Thoracic aorta (tissue), 2 donors: ENCODE measurements at regions not wholly inside any gene's neighbourhood (a gene's known extent, or its start where the extent isn't known, plus 50 kb on each side); places are given as distances from the start of the nearest gene placed in this dataset.

ENCODE experiments used
- ATAC-seq: fragments of 150-250 bp; one replicate; pipeline ENCODE4 v1.8.0; 2017; ENCODE audit warnings: low read depth; ENCODE audit not compliant: insufficient number of reproducible peaks, low FRiP score
- DNase-seq: peaks from one replicate; pipeline ENCODE4 v3.0.0-alpha.2; 2020; ENCODE audit warnings: low spot score
- H3K27ac ChIP-seq, 2 donors: fragments of 200-600 bp; sonication (generic); 1 replicate in 1 of 2; 2 replicates in 1 of 2; pipeline ENCODE4 v1.5.1; 2016; ENCODE audit warnings: mild to moderate bottlenecking in 2 of 2, moderate library complexity in 2 of 2
- H3K27me3 ChIP-seq: fragments of 200-600 bp; sonication (generic); replicated peaks from 2 replicates; pipeline ENCODE4 v1.6.0; 2016; ENCODE audit warnings: mild to moderate bottlenecking; ENCODE audit not compliant: insufficient read depth
- H3K36me3 ChIP-seq: fragments of 200-600 bp; sonication (generic); one replicate; pipeline ENCODE4 v1.5.1; 2016
- H3K4me1 ChIP-seq, 2 donors: fragments of 200-600 bp; sonication (generic); 1 replicate in 1 of 2; 2 replicates in 1 of 2; pipeline versions ENCODE4 v1.5.1 to v1.6.0; 2016; ENCODE audit warnings: low read depth in 2 of 2, mild to moderate bottlenecking in 1 of 2; ENCODE audit not compliant: control insufficient read depth in 1 of 2
- H3K4me3 ChIP-seq: fragments of 200-600 bp; sonication (generic); 2 replicates; pipeline ENCODE4 v1.5.1; 2016; ENCODE audit warnings: mild to moderate bottlenecking
- H3K9me3 ChIP-seq: fragments of 200-600 bp; sonication (generic); 2 replicates; pipeline ENCODE4 v1.5.1; 2016
- TF ChIP-seq, protein P1 (sequence below): fragments of 200-600 bp; sonication (generic); IDR thresholded peaks from one replicate; pipeline ENCODE4 v1.5.1; 2019; ENCODE audit warnings: antibody characterized with exemption

DNA sequence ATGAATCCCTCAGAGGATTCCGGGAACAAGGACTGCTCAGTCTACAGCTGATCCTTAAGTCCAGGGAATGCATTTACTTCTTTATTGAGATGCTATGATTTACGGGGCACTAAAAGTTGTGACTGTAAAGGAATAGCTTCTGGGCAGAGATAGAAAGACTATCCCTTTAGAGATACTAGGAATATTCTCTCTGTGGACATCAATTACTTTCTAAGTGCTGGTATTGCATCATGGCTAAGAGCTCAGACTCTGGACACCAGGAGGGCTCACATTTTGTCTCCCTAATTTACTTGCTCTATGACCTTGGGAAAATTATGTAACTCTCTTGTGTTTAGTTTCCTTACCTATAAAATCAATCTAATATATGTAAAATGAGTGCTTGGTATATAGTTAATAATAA lies 131.4 kb downstream of the AKAIN1 start:
- Histone ChIP-seq H3K27me3 (no peaks in the 10 kb centered on the region), H3K9me3 (no peaks in the 10 kb centered on the region), H3K4me1 (no peaks in the 10 kb centered on the region), H3K4me3 (no peak overlapping the region), H3K36me3 (no peaks in the 10 kb centered on the region), H3K27ac (no peak overlapping the region)
- ATAC-seq (no peak), DNase-seq (no peak)
- TF ChIP-seq, protein P1, sequence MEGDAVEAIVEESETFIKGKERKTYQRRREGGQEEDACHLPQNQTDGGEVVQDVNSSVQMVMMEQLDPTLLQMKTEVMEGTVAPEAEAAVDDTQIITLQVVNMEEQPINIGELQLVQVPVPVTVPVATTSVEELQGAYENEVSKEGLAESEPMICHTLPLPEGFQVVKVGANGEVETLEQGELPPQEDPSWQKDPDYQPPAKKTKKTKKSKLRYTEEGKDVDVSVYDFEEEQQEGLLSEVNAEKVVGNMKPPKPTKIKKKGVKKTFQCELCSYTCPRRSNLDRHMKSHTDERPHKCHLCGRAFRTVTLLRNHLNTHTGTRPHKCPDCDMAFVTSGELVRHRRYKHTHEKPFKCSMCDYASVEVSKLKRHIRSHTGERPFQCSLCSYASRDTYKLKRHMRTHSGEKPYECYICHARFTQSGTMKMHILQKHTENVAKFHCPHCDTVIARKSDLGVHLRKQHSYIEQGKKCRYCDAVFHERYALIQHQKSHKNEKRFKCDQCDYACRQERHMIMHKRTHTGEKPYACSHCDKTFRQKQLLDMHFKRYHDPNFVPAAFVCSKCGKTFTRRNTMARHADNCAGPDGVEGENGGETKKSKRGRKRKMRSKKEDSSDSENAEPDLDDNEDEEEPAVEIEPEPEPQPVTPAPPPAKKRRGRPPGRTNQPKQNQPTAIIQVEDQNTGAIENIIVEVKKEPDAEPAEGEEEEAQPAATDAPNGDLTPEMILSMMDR = no peak

GRCh38 chr18:5064841-5065370 lies 132.2 kb downstream of the AKAIN1 start:
- TF ChIP-seq, protein P1 = no peak
- Histone ChIP-seq H3K27me3 (no peaks in the 10 kb centered on the region), H3K27ac (no peak overlapping the region)

GRCh38 chr18:5061785-5062184 lies 135.3 kb downstream of the AKAIN1 start:
- H3K4me3 ChIP-seq = no peak overlapping the region
- ATAC-seq = no peak
- TF ChIP-seq, protein P1 = no peak
- no peaks in the 10 kb centered on the region for H3K9me3 ChIP-seq
- no peak for DNase-seq
- no peaks in the 10 kb centered on the region for H3K4me1 ChIP-seq
- no peak overlapping the region for H3K27ac ChIP-seq
- no peaks in the 10 kb centered on the region for H3K27me3 ChIP-seq
- H3K36me3 ChIP-seq = no peaks in the 10 kb centered on the region

More at GRCh38 chr18:5064841-5065370, 132.2 kb downstream of the AKAIN1 start:
- no peak for DNase-seq
- no peak for ATAC-seq
- H3K4me1 ChIP-seq = no peaks in the 10 kb centered on the region
- no peaks in the 10 kb centered on the region for H3K9me3 ChIP-seq
- H3K4me3 ChIP-seq = no peak overlapping the region
- H3K36me3 ChIP-seq = no peaks in the 10 kb centered on the region

GRCh38 chr18:5060543-5060942 lies 136.5 kb downstream of the AKAIN1 start:
- Histone ChIP-seq H3K36me3 (no peaks in the 10 kb centered on the region), H3K27ac (no peak overlapping the region), H3K4me1 (no peaks in the 10 kb centered on the region), H3K4me3 (no peak overlapping the region), H3K27me3 (no peaks in the 10 kb centered on the region), H3K9me3 (no peaks in the 10 kb centered on the region)
- TF ChIP-seq, protein P1 = no peak
- ATAC-seq = no peak
- DNase-seq = no peak

DNA sequence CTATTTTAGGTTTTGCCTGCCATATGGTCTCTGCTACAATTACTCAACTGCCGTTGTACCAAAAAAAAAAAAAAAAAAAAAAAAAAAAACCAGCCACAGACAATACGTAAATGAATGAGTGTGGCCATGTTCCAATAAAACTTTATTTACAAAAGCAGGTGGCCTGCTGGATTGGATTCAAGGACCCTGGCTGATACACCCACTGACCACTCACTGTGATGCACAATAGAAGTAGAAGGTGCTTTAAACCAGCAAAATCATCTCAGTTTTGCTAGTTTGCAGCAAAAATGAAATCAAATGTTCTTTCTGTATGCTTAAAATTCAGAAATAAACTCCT lies 137.4 kb downstream of the AKAIN1 start:
- H3K9me3 ChIP-seq = no peaks in the 10 kb centered on the region
- TF ChIP-seq, protein P1 = no peak
- no peaks in the 10 kb centered on the region for H3K4me1 ChIP-seq
- H3K27ac ChIP-seq = no peak overlapping the region
- H3K4me3 ChIP-seq = no peak overlapping the region
- ATAC-seq (no peak), DNase-seq (no peak)
- no peaks in the 10 kb centered on the region for H3K27me3 ChIP-seq
- H3K36me3 ChIP-seq = no peaks in the 10 kb centered on the region
